ENCODE measurements at regions not wholly inside any gene's neighbourhood (a gene's known extent, or its start where the extent isn't known, plus 50 kb on each side); places are given as distances from the start of the nearest gene placed in this dataset.
A peak's percentile ranks its signal among the peaks of the same experiment; 100 is the strongest.
"Not testable (repeated sequence)": the region's sequence is repeated elsewhere in the genome, so short reads cannot be mapped to it uniquely, and the experiment has no call there.

DNA sequence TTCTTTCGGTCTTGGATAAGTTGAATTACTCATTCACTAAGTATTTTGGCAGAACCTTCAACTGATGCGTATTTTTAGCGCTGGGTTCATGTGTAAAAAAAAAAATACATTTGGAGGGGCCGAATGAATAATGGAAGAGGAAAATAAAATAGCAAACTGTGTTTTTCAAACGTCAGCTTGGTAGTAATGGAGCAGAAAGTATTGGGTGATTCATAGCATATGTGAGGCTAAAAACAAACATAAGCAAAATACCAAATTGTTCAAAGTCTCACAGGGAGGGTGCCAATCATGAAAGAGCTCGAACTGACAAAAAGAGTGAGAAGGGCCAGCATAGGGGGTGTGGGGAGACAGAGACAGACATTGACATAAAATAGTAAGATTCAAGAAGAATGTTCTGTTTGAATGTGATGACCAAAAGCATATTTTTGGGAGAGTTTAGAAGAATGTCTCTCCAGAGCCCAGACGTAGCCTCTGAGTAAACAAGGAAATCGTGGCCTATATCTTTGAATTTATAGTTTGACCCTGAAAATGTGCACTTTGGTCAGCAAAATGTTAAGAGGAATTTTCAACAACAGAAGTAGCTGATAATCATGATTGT lies 174.9 kb upstream of the HMHB1 start:
- H3K4me3 ChIP-seq (ENCODE audit: low read depth, low read length), result no peak overlapping the region
- DNase-seq (ENCODE audit: low read depth), result peak; percentile 66
- TF ChIP-seq, protein P1, sequence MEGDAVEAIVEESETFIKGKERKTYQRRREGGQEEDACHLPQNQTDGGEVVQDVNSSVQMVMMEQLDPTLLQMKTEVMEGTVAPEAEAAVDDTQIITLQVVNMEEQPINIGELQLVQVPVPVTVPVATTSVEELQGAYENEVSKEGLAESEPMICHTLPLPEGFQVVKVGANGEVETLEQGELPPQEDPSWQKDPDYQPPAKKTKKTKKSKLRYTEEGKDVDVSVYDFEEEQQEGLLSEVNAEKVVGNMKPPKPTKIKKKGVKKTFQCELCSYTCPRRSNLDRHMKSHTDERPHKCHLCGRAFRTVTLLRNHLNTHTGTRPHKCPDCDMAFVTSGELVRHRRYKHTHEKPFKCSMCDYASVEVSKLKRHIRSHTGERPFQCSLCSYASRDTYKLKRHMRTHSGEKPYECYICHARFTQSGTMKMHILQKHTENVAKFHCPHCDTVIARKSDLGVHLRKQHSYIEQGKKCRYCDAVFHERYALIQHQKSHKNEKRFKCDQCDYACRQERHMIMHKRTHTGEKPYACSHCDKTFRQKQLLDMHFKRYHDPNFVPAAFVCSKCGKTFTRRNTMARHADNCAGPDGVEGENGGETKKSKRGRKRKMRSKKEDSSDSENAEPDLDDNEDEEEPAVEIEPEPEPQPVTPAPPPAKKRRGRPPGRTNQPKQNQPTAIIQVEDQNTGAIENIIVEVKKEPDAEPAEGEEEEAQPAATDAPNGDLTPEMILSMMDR (IDR thresholded peaks at IDR 0.05; ENCODE audit: insufficient read depth, low read depth, low read length), result no peak

DNA sequence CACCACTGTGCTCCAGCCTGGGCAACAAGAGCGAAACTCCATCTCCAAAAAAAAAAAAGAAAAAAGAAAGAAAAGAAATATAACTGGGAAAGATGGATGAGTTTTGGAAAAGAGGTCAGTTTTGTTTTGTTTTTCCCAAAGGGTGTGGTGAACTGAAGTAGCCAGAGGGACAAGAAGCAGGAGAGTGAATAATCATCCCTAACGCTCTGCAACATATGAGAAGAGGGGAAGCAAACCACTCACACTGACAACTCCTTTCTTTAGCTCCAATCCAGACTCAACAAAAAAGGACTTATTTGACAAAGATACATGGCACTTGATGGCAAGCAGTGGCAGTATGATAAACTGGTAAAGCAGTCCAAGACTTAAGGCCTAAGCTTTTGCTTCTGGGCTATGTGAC lies 176.1 kb upstream of the HMHB1 start:
- DNase-seq (ENCODE audit: low read depth), result no peak
- TF ChIP-seq, protein P1 (IDR thresholded peaks at IDR 0.05; ENCODE audit: insufficient read depth, low read depth, low read length), result no peak
- H3K4me3 ChIP-seq (ENCODE audit: low read depth, low read length), result no peak overlapping the region

DNA sequence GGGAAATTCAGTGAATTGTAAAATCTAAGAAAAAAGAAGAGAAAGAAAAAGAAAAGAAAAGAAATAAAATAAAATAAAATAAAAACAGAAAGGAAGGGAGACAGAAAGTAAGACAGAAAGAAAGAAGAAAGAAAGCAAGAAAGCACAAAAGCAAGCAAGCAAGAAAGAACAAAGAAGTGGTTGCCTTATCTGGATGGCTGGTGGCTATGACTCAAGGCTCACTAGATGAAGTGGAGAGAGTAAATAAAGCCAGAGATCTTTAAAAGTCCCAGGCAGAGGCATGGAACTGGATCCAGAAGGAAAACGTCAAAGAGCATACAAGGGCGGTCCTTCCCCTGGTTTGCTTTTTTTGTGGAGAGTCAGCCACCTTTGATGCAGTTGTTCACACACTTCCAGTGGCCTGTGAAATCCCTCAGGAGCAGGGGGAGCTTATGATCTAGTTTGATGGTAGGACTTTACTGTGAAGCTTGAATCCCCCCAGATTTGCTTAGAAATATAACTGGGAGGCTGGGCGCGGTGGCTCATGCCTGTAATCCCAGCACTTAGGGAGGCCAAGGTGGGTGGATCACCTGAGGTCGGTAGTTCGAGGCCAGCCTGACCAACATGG lies 176.7 kb upstream of the HMHB1 start:
- DNase-seq (ENCODE audit: low read depth), result peak; percentile 27

DNA sequence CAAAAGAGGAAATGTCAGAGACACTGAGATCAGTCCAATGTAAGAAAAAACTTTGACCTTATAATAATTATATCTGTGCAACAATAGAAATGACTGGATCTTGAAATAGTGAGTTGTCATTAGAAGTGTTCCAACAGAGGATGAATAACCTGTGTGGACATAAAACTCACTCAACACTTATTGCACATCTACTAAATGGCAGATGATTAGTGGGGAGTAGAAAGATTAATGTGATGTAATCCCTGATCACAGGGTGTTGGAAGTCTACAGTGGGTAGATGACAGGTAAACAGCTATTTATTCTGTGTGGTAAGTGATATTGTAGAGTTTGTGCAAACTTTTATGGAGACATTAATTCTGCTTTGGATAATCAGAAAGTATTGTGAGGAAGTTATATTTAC lies 177.3 kb upstream of the HMHB1 start:
- no peak for DNase-seq (ENCODE audit: low read depth)
- TF ChIP-seq, protein P1 (IDR thresholded peaks at IDR 0.05; ENCODE audit: insufficient read depth, low read depth, low read length), result no peak
- no peak overlapping the region for H3K4me3 ChIP-seq (ENCODE audit: low read depth, low read length)

More for the DNA sequence above, 176.7 kb upstream of the HMHB1 start:
- no peak overlapping the region for H3K4me3 ChIP-seq (ENCODE audit: low read depth, low read length)
- TF ChIP-seq, protein P1 (IDR thresholded peaks at IDR 0.05; ENCODE audit: insufficient read depth, low read depth, low read length), result no peak

DNA sequence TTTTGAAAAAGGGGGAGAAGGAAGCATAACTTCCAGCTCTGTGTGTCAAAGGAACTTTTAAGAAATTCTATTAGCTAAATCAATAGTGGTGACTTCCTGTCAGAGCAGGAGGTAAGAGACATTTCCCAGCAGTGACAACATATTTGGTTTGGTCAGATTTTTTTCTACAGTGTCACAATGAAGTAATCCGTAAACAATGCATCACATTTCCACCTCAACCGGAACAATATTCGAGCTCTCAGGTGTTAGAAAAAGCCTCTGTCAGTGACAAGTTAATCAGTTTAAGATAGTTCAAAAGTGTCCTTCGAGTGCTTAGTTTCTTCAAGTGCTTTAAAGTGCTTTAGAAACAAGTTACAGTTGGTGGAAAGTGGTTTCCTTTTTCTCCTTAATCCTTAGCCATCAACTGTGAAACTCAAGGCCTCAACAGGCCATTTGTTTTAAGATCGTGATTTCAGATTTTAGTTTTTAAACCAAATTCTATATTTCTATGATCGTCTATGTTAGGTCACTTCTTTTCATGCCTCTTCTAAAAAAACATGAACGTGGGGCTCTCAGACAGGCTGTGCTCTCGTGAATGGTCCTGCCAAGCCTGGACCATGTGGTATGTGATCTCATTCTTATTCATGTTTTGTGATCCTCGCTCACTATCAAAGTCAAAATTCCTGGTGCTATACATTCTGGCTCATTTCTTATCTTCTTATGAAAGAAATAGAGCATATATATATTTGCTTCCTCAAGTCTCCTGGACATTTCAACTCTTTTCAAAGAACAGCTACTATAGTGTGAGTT lies 181.9 kb upstream of the HMHB1 start:
- TF ChIP-seq, protein P1 (IDR thresholded peaks at IDR 0.05; ENCODE audit: insufficient read depth, low read depth, low read length), result no peak
- DNase-seq (ENCODE audit: low read depth), result no peak
- no peak overlapping the region for H3K4me3 ChIP-seq (ENCODE audit: low read depth, low read length)

DNA sequence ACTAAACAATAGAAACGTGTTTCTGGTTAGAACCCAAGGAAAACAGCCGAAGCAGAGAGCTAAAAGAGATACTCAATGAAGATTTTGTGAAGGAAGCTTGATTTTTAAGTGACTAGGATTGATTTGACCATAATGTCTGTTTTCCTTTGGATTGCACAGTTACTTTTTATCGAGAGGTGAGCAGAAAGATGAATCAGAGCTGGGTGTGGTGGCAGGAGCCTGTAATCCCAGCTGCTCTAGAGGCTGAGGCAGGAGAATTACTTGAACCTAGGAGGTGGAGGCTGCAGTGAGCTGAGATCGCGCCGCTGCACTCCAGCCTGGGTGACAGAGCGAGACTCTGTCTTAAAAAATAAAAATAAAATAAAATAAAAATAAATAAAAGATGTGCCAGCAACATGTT lies 186.9 kb upstream of the HMHB1 start:
- not testable (repeated sequence) for H3K4me3 ChIP-seq (ENCODE audit: low read depth, low read length); DNase-seq (ENCODE audit: low read depth)

DNA sequence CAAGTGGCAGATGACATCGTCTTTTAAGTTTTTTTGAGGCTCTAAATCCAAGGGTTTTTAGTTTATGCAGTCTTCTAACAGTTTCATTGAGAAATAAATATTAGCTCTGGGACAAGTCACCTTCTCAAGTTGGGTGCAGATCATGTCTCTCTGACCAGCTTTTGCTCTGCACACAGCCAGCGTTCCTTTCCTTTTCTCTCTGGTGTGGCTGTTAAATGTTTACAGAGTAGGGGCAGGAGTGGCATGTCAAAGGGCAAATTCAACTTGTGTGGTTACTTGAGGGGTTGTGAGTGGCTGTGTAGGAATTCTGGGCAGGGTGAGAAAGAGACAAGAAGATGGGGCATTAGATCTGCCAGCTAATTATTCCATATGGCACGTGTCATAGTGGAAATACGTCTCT lies 187.5 kb upstream of the HMHB1 start:
- TF ChIP-seq, protein P1 (IDR thresholded peaks at IDR 0.05; ENCODE audit: insufficient read depth, low read depth, low read length), result no peak
- DNase-seq (ENCODE audit: low read depth), result no peak
- no peak overlapping the region for H3K4me3 ChIP-seq (ENCODE audit: low read depth, low read length)

All from fibroblast of villous mesenchyme (primary cell).